ENCODE measurements at regions not wholly inside any gene's neighbourhood (a gene's known extent, or its start where the extent isn't known, plus 50 kb on each side); places are given as distances from the start of the nearest gene placed in this dataset.

DNA sequence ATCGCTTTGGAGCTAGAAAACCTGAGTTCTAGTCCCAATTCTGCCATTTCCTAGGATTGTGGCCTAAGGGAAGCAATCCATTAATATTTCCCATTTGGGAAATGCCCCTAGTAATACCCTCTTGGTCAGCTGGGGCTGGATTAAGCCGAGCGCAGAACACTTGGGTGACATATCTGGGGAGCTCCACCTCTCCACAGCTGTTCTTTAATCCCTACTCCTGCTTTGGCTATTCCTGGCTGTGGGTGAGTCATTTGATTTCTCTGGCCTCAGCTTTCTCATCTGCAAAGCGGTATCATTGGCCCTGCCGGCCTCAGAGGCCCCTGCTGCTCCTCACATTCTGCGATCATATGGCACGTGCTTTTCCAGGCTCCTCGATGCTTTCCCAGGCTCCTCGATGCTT lies 108.3 kb downstream of the BUB3 start:
- no peaks in the 10 kb centered on the region for H3K4me1 ChIP-seq (ENCODE audit: control insufficient read depth in 2 of 2, insufficient read depth in 2 of 2, low read length in 2 of 2)
- Mint-ChIP-seq H3K27ac (no peak overlapping the region), H3K4me3 (no peak overlapping the region), H3K9me3 (peaks cover 0 to 1% (median 0%) of the 10 kb centered on the region in 11 donors), H3K4me1 (peaks cover 0 to 6% (median 0%) of the 10 kb centered on the region in 7 donors), H3K27me3 (no peaks in the 10 kb centered on the region), H3K36me3 (peaks cover 0 to 19% (median 4%) of the 10 kb centered on the region in 5 donors)
- ATAC-seq (no peak), DNase-seq (no peak)
- H3K27ac ChIP-seq (ENCODE audit: low read depth, low read length): no peak overlapping the region
- no peaks in the 10 kb centered on the region for H3K36me3 ChIP-seq (ENCODE audit: control insufficient read depth in 2 of 3, insufficient read depth in 3 of 3, low read length in 3 of 3)
- H3K4me3 ChIP-seq (ENCODE audit: low read length): no peak overlapping the region
- ChIA-PET POLR2A (interaction anchor here (0.7 kb wide), 1 partner anchor 107 kb away, joined by 5 read pairs; no protein-coding TSS in a partner anchor), CTCF (no interaction called here)
- no peaks in the 10 kb centered on the region for H3K27me3 ChIP-seq (ENCODE audit: control insufficient read depth in 2 of 2, insufficient read depth in 2 of 2, low read length in 2 of 2)
- no peaks in the 10 kb centered on the region for H3K9me3 ChIP-seq (ENCODE audit: control insufficient read depth in 2 of 3, low read length in 3 of 3)
- intact Hi-C loops (cut with micrococcal nuclease): no loop called here

DNA sequence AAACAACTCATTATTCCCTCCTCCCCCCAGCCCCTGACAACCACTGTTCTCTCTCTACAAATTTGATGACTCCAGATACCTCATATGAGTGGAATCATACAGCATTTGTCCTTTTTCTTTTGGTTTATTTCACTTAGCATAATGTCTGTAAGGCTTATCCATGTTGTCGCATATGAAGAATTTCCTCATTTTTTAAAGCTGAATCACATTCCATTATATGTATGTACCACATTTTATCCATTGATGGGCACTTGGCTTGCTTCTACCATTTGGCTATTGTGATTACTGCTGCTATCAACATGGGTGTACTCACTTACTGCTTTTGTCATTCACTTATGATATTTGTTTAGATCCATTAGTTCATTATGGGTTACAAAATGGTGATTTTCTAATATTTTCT lies 112.8 kb downstream of the BUB3 start:
- ChIA-PET CTCF (no interaction called here), POLR2A (no interaction called here)
- no peaks in the 10 kb centered on the region for H3K9me3 ChIP-seq (ENCODE audit: control insufficient read depth in 2 of 3, low read length in 3 of 3)
- Mint-ChIP-seq H3K27me3 (peaks cover 0 to 2% (median 0%) of the 10 kb centered on the region in 5 donors), H3K27ac (no peak overlapping the region), H3K9me3 (no peaks in the 10 kb centered on the region), H3K4me1 (peaks cover 0 to 11% (median 0%) of the 10 kb centered on the region in 7 donors), H3K4me3 (no peak overlapping the region), H3K36me3 (peaks cover 0 to 11% (median 4%) of the 10 kb centered on the region in 5 donors)
- H3K4me1 ChIP-seq (ENCODE audit: control insufficient read depth in 2 of 2, insufficient read depth in 2 of 2, low read length in 2 of 2): no peaks in the 10 kb centered on the region
- no peaks in the 10 kb centered on the region for H3K36me3 ChIP-seq (ENCODE audit: control insufficient read depth in 2 of 3, insufficient read depth in 3 of 3, low read length in 3 of 3)
- no peak overlapping the region for H3K27ac ChIP-seq (ENCODE audit: low read depth, low read length)
- no peak for DNase-seq
- intact Hi-C loops (cut with micrococcal nuclease): no loop called here
- no peak overlapping the region for H3K4me3 ChIP-seq (ENCODE audit: low read length)
- ATAC-seq: no peak
- no peaks in the 10 kb centered on the region for H3K27me3 ChIP-seq (ENCODE audit: control insufficient read depth in 2 of 2, insufficient read depth in 2 of 2, low read length in 2 of 2)

DNA sequence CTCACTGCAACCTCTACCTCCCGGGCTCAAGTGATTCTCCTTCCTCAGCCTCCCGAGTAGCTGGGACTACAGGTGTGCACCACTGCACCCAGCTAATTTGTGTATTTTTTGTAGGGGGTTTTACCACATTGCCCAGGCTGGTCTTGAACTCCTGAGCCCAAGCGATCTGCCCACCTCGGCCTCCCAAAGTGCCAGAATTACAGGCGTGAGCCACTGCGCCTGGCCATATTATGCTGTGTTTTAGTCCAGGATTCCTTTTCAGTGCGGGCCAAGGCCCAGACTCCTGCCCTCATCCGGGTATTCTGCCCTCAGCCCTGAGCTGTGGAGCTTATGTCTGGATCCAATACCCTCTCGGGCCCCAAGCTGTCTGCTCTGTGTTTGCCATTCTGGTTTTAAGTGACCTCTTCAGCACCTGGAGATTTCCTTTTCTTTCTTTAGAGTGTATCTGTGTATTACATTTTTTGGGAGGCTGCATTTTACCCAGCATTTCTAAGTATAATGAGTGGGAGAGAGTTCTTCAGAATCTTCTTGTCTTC lies 114.9 kb downstream of the BUB3 start:
- Histone ChIP-seq H3K4me3 (ENCODE audit: low read length) (no peak overlapping the region), H3K4me1 (ENCODE audit: control insufficient read depth in 2 of 2, insufficient read depth in 2 of 2, low read length in 2 of 2) (no peaks in the 10 kb centered on the region), H3K36me3 (ENCODE audit: control insufficient read depth in 2 of 3, insufficient read depth in 3 of 3, low read length in 3 of 3) (no peaks in the 10 kb centered on the region), H3K27me3 (ENCODE audit: control insufficient read depth in 2 of 2, insufficient read depth in 2 of 2, low read length in 2 of 2) (peaks cover 0 to 4% of the 10 kb centered on the region in 2 donors), H3K27ac (ENCODE audit: low read depth, low read length) (no peak overlapping the region), H3K9me3 (ENCODE audit: control insufficient read depth in 2 of 3, low read length in 3 of 3) (no peaks in the 10 kb centered on the region)
- peaks cover 0 to 14% (median 4%) of the 10 kb centered on the region in 5 donors for H3K36me3 Mint-ChIP-seq
- peaks cover 0 to 2% (median 0%) of the 10 kb centered on the region in 11 donors for H3K9me3 Mint-ChIP-seq
- peaks cover 3 to 14% (median 7%) of the 10 kb centered on the region in 5 donors for H3K27me3 Mint-ChIP-seq
- H3K4me1 Mint-ChIP-seq: peaks cover 0 to 11% (median 0%) of the 10 kb centered on the region in 7 donors
- POLR2A ChIA-PET: no interaction called here
- no peak overlapping the region for H3K4me3 Mint-ChIP-seq
- no peak overlapping the region for H3K27ac Mint-ChIP-seq
- intact Hi-C loops (cut with micrococcal nuclease): no loop called here
- CTCF ChIA-PET: no interaction called here
- DNase-seq: no peak
- no peak for ATAC-seq

DNA sequence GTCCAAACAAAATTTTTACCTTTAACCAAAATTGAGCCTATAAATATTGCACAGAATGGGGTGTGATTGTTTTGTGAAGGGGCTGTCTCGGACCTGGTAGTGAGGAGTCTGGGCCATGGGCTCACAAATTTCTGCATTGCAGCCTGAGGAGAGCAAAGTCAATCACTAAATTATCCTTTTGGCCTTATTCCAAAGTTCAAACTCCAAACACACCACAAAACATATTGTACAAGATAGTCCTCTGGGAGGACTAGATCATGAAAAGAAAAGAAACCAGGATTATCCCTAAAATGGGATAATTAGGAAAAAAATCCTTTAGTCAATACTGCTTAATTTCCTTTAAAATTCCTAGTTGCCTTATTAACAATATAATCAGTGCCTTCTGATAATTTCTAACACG lies 115.5 kb downstream of the BUB3 start:
- Histone ChIP-seq H3K27ac (ENCODE audit: low read depth, low read length) (no peak overlapping the region), H3K36me3 (ENCODE audit: control insufficient read depth in 2 of 3, insufficient read depth in 3 of 3, low read length in 3 of 3) (no peaks in the 10 kb centered on the region), H3K4me3 (ENCODE audit: low read length) (no peak overlapping the region), H3K27me3 (ENCODE audit: control insufficient read depth in 2 of 2, insufficient read depth in 2 of 2, low read length in 2 of 2) (peaks cover 0 to 6% of the 10 kb centered on the region in 2 donors), H3K9me3 (ENCODE audit: control insufficient read depth in 2 of 3, low read length in 3 of 3) (no peaks in the 10 kb centered on the region), H3K4me1 (ENCODE audit: control insufficient read depth in 2 of 2, insufficient read depth in 2 of 2, low read length in 2 of 2) (no peaks in the 10 kb centered on the region)
- H3K27me3 Mint-ChIP-seq: peaks cover 7 to 19% (median 13%) of the 10 kb centered on the region in 5 donors
- ATAC-seq: no peak
- no peak overlapping the region for H3K27ac Mint-ChIP-seq
- peaks cover 0 to 2% (median 0%) of the 10 kb centered on the region in 11 donors for H3K9me3 Mint-ChIP-seq
- CTCF ChIA-PET: no interaction called here
- peaks cover 0 to 11% (median 0%) of the 10 kb centered on the region in 7 donors for H3K4me1 Mint-ChIP-seq
- intact Hi-C loops (cut with micrococcal nuclease): loop anchor here (10.0 kb wide), 2 partner anchors 135 to 225 kb away; partner anchors contain the start of gene HMX3 (in 1 of the 2)
- H3K4me3 Mint-ChIP-seq: no peak overlapping the region
- DNase-seq: no peak
- peaks cover 0 to 20% (median 4%) of the 10 kb centered on the region in 5 donors for H3K36me3 Mint-ChIP-seq
- POLR2A ChIA-PET: no interaction called here

DNA sequence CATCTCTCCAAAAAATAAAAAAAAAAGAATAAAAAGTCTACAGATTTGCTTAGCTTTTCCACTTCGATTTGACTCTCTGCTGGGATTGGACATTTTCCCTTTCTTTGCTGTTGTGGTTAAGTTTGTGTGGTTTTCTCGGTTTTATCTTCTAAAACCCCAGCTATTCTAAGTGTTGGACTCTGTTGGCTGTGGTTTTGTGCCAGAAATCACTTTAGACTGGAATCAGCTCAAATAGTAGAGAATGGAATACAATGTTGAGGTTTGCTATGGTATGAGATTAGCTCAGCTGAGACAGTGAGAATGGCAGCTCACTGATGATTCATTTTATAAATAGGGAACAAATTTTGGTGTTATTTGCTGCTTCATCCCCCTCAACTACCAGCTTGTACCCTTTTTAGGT lies 116.0 kb downstream of the BUB3 start:
- no peaks in the 10 kb centered on the region for H3K9me3 ChIP-seq (ENCODE audit: control insufficient read depth in 2 of 3, low read length in 3 of 3)
- no peak overlapping the region for H3K27ac ChIP-seq (ENCODE audit: low read depth, low read length)
- Mint-ChIP-seq H3K27ac (no peak overlapping the region), H3K27me3 (peaks cover 11 to 24% (median 18%) of the 10 kb centered on the region in 5 donors), H3K4me1 (peaks cover 0 to 11% (median 3%) of the 10 kb centered on the region in 7 donors), H3K36me3 (peaks cover 0 to 21% (median 6%) of the 10 kb centered on the region in 5 donors), H3K4me3 (no peak overlapping the region), H3K9me3 (peaks cover 0 to 2% (median 0%) of the 10 kb centered on the region in 11 donors)
- H3K27me3 ChIP-seq (ENCODE audit: control insufficient read depth in 2 of 2, insufficient read depth in 2 of 2, low read length in 2 of 2): peaks cover 0 to 8% of the 10 kb centered on the region in 2 donors
- intact Hi-C loops (cut with micrococcal nuclease): loop anchor here (10.0 kb wide), 2 partner anchors 135 to 225 kb away; partner anchors contain the start of gene HMX3 (in 1 of the 2)
- POLR2A ChIA-PET: no interaction called here
- no peak for DNase-seq
- no peaks in the 10 kb centered on the region for H3K4me1 ChIP-seq (ENCODE audit: control insufficient read depth in 2 of 2, insufficient read depth in 2 of 2, low read length in 2 of 2)
- no peak for ATAC-seq
- CTCF ChIA-PET: interaction anchor here (0.6 kb wide), 1 partner anchor 40 kb away, joined by 4 read pairs; no protein-coding TSS in a partner anchor
- H3K36me3 ChIP-seq (ENCODE audit: control insufficient read depth in 2 of 3, insufficient read depth in 3 of 3, low read length in 3 of 3): no peaks in the 10 kb centered on the region
- H3K4me3 ChIP-seq (ENCODE audit: low read length): no peak overlapping the region

DNA sequence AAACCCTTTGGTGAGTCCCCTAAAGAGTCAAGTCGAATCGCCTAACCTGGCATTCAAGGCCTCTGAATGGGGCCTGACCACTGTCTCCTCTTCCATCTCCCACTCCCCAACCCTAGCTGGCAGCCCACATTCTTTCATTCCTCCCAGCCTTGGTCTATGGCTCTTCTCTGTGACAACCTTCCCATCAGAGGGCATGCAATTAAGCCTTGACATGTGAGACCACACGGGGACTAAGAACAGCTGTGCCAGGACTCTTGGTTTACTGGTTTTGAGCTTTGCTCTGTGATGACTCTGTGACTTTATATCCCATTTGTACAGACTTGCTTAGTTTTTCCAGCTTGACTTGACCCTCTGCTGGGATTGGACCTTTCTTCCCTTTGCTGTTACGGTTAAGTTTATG lies 116.6 kb downstream of the BUB3 start:
- H3K27me3 ChIP-seq (ENCODE audit: control insufficient read depth in 2 of 2, insufficient read depth in 2 of 2, low read length in 2 of 2): peaks cover 0 to 11% of the 10 kb centered on the region in 2 donors
- H3K36me3 ChIP-seq (ENCODE audit: control insufficient read depth in 2 of 3, insufficient read depth in 3 of 3, low read length in 3 of 3): no peaks in the 10 kb centered on the region
- H3K27ac ChIP-seq (ENCODE audit: low read depth, low read length): no peak overlapping the region
- H3K9me3 ChIP-seq (ENCODE audit: control insufficient read depth in 2 of 3, low read length in 3 of 3): no peaks in the 10 kb centered on the region
- H3K27me3 Mint-ChIP-seq: peaks cover 17 to 29% (median 24%) of the 10 kb centered on the region in 5 donors
- peaks cover 0 to 11% (median 5%) of the 10 kb centered on the region in 7 donors for H3K4me1 Mint-ChIP-seq
- ATAC-seq (no peak), DNase-seq (no peak)
- no peak overlapping the region for H3K4me3 Mint-ChIP-seq
- peaks cover 0 to 21% (median 8%) of the 10 kb centered on the region in 5 donors for H3K36me3 Mint-ChIP-seq
- intact Hi-C loops (cut with micrococcal nuclease): loop anchor here (10.0 kb wide), 2 partner anchors 136 to 226 kb away; partner anchors contain the start of gene HMX3 (in 1 of the 2)
- H3K4me1 ChIP-seq (ENCODE audit: control insufficient read depth in 2 of 2, insufficient read depth in 2 of 2, low read length in 2 of 2): no peaks in the 10 kb centered on the region
- POLR2A ChIA-PET: no interaction called here
- H3K9me3 Mint-ChIP-seq: peaks cover 0 to 4% (median 0%) of the 10 kb centered on the region in 11 donors
- H3K27ac Mint-ChIP-seq: no peak overlapping the region
- no peak overlapping the region for H3K4me3 ChIP-seq (ENCODE audit: low read length)
- CTCF ChIA-PET: no interaction called here

Measured in naive thymus-derived CD4-positive, alpha-beta T cell (primary cell).